AG04449 (cell line): ENCODE measurements at regions not wholly inside any gene's neighbourhood (a gene's known extent, or its start where the extent isn't known, plus 50 kb on each side); places are given as distances from the start of the nearest gene placed in this dataset.

ENCODE experiments used
- CTCF ChIA-PET: fragments of 350-600 bp; formaldehyde crosslinking; extraction: SDS; loops from one replicate; lab custom pipeline; 2021; ENCODE audit warnings: antibody characterized with exemption; lab: Yijun Ruan, JAX
- POLR2A ChIA-PET: fragments of 400-600, 350-600 bp; formaldehyde crosslinking; extraction: SDS; loops from one replicate; lab custom pipeline; 2020; ENCODE audit warnings: antibody characterized with exemption, inconsistent platforms; lab: Yijun Ruan, JAX
- DNase-seq: peaks from one replicate; pipeline ENCODE4 v3.0.0-alpha.2; 2010; ENCODE audit warnings: low read depth, low spot score
- H3K4me3 ChIP-seq: 2 replicates; pipeline ENCODE4 v1.5.1; 2011; ENCODE audit warnings: low read depth, mild to moderate bottlenecking, control low read depth, low read length
- CTCF ChIP-seq: IDR thresholded peaks from one replicate; pipeline ENCODE4 v1.5.1; 2011; ENCODE audit warnings: mild to moderate bottlenecking, moderate library complexity, low read length, control low read depth, inconsistent platforms; ENCODE audit not compliant: insufficient read depth; ENCODE audit errors: missing control alignments

- ChIA-PET POLR2A (no interaction called here), CTCF (no interaction called here)
- no peak overlapping the region for H3K4me3 ChIP-seq
- no peak for DNase-seq
- no peak for TF ChIP-seq CTCF
These were observed 220.2 kb downstream of the NR4A2 start for GRCh38 chr2:156112323-156112722.

GRCh38 chr2:156110890-156111289 is 221.6 kb downstream of the NR4A2 start:
- H3K4me3 ChIP-seq = no peak overlapping the region
- CTCF ChIA-PET = no interaction called here
- TF ChIP-seq CTCF = no peak
- POLR2A ChIA-PET = no interaction called here
- no peak for DNase-seq

GRCh38 chr2:156099382-156099781 is 233.1 kb downstream of the NR4A2 start:
- TF ChIP-seq CTCF = no peak
- ChIA-PET POLR2A (no interaction called here), CTCF (no interaction called here)
- DNase-seq = no peak
- H3K4me3 ChIP-seq = no peak overlapping the region

GRCh38 chr2:156098506-156098905 is 234.0 kb downstream of the NR4A2 start:
- no peak for DNase-seq

GRCh38 chr2:156088587-156088986 is 243.9 kb downstream of the NR4A2 start:
- no peak overlapping the region for H3K4me3 ChIP-seq
- TF ChIP-seq CTCF = no peak
- POLR2A ChIA-PET = no interaction called here
- no peak for DNase-seq
- CTCF ChIA-PET = no interaction called here

More at GRCh38 chr2:156098506-156098905, 234.0 kb downstream of the NR4A2 start:
- TF ChIP-seq CTCF = no peak
- H3K4me3 ChIP-seq = no peak overlapping the region
- POLR2A ChIA-PET = no interaction called here
- CTCF ChIA-PET = no interaction called here

DNA sequence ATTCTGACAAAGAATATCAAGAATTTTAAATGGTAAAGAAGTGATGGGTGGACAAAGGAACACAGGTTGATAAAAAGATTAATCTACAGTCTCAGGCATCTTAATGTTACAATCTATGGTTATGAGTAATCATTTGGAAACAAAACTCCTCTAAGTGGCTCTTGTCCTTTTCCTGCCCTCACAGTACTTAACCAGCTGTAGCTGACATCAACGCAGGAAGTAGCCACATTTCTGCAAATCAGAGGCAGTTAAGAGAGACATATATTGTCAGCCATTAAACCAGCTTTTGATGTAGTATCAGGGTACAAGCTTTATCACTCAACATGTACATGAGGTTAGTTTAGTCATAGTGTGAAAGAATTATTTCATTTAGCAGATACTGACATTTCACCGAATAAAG is 244.6 kb downstream of the NR4A2 start:
- no peak for DNase-seq
- H3K4me3 ChIP-seq = no peak overlapping the region
- no peak for TF ChIP-seq CTCF
- POLR2A ChIA-PET = no interaction called here
- CTCF ChIA-PET = no interaction called here
